ENCODE measurements at regions not wholly inside any gene's neighbourhood (a gene's known extent, or its start where the extent isn't known, plus 50 kb on each side); places are given as distances from the start of the nearest gene placed in this dataset.

DNA sequence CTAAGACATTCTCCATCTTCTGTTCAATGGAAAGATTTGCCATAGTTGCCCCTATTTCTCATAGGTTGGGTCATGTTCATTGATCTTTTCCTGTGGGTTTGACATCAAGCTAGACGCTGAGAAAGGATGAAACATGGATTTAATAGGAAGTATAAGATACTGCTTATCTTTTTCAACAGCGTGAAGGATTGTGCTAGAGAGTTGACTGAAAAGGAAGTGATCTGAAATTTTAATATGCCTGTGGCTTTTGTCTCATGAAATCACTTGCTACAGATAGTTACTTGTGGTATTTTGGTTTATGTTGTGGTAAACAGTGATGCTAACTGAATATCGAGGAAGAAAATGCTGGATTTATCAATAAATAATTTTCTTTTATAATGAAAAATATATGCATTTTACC is 442.9 kb downstream of the EDEM1 start:
- H3K4me1 ChIP-seq (ENCODE audit: control insufficient read depth in 1 of 2, insufficient read depth in 2 of 2, low read length in 2 of 2) = no peaks in the 10 kb centered on the region
- H3K27ac ChIP-seq (ENCODE audit: low read length) = no peak overlapping the region
- no peaks in the 10 kb centered on the region for H3K27me3 ChIP-seq (ENCODE audit: low read depth, low read length)
- H3K36me3 ChIP-seq (ENCODE audit: control insufficient read depth in 1 of 2, insufficient read depth in 2 of 2, low read length in 2 of 2) = no peaks in the 10 kb centered on the region
- no peaks in the 10 kb centered on the region for H3K9me3 ChIP-seq (ENCODE audit: control insufficient read depth in 1 of 2, low read length in 2 of 2)
- H3K4me3 ChIP-seq (ENCODE audit: low read depth in 1 of 2, low read length in 2 of 2) = no peak overlapping the region

DNA sequence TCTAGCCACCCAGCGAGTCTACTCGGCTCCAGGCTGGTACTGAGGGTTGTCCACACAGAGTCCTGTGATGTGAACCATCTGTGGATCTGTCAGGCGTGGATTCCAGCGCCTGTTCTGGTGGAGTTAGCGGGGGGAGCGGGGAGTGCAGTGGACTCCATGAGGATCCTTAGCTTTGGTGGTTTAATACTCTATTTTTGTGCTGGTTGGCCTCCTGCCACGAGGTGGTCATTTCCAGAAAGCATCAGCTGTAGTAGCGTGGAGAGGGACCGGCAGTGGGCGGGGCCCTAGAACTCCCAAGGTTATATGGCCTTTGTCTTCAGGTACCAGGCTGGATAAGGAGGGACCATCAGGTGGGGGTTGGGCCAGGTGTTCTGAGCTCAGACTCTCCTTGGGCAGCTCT is 446.5 kb downstream of the EDEM1 start:
- H3K4me1 ChIP-seq (ENCODE audit: control insufficient read depth in 1 of 2, insufficient read depth in 2 of 2, low read length in 2 of 2) = no peaks in the 10 kb centered on the region
- no peaks in the 10 kb centered on the region for H3K27me3 ChIP-seq (ENCODE audit: low read depth, low read length)
- H3K27ac ChIP-seq (ENCODE audit: low read length) = no peak overlapping the region
- no peak overlapping the region for H3K4me3 ChIP-seq (ENCODE audit: low read depth in 1 of 2, low read length in 2 of 2)
- peaks cover 0 to 11% of the 10 kb centered on the region in 2 donors for H3K9me3 ChIP-seq (ENCODE audit: control insufficient read depth in 1 of 2, low read length in 2 of 2)
- H3K36me3 ChIP-seq (ENCODE audit: control insufficient read depth in 1 of 2, insufficient read depth in 2 of 2, low read length in 2 of 2) = no peaks in the 10 kb centered on the region

GRCh38 chr3:5634411-5634810 is 446.9 kb downstream of the EDEM1 start:
- Histone ChIP-seq H3K27me3 (ENCODE audit: low read depth, low read length) (no peaks in the 10 kb centered on the region), H3K36me3 (ENCODE audit: control insufficient read depth in 1 of 2, insufficient read depth in 2 of 2, low read length in 2 of 2) (no peaks in the 10 kb centered on the region), H3K4me3 (ENCODE audit: low read depth in 1 of 2, low read length in 2 of 2) (no peak overlapping the region), H3K9me3 (ENCODE audit: control insufficient read depth in 1 of 2, low read length in 2 of 2) (peaks cover 0 to 11% of the 10 kb centered on the region in 2 donors), H3K27ac (ENCODE audit: low read length) (no peak overlapping the region), H3K4me1 (ENCODE audit: control insufficient read depth in 1 of 2, insufficient read depth in 2 of 2, low read length in 2 of 2) (no peaks in the 10 kb centered on the region)

DNA sequence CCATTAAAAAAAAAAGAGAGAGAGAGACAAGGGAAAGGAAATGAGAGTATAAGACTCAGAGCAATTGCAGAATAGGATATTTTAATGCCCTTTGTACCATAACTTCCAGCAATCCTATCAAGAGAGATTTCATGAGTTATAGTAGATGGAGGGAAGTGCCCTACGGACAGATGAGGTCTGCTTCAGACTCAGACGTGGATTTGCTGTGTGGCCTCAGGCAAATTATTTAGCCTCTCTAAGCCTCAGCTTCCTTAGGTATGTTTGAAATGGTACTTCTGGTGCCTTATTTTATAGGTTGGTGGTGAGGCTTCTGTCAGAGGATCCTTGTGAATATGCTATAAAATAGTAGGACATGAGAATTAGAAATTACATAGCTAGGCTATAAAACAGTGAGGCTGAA is 448.2 kb downstream of the EDEM1 start:
- H3K27me3 ChIP-seq (ENCODE audit: low read depth, low read length) = no peaks in the 10 kb centered on the region
- no peaks in the 10 kb centered on the region for H3K36me3 ChIP-seq (ENCODE audit: control insufficient read depth in 1 of 2, insufficient read depth in 2 of 2, low read length in 2 of 2)
- no peaks in the 10 kb centered on the region for H3K4me1 ChIP-seq (ENCODE audit: control insufficient read depth in 1 of 2, insufficient read depth in 2 of 2, low read length in 2 of 2)

DNA sequence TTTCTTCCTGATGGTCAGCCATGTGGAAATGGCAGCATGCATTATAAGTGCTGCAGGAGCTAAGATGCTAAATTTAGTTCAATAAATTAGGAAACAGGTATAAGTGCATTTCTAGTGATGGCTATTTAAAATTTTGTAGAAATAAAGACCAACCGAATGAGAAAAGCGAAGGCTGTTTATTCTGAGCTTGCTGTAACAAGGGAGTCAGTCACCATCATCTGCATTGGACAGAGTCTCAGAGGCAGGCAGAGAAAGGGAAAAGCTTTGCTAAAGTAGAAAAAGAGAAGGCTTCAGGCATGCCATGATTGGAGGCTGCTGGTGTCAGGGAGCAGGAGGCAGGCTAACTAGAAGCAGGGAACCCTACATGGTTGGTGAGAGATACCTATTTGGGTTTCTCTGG is 451.0 kb downstream of the EDEM1 start:
- Histone ChIP-seq H3K36me3 (ENCODE audit: control insufficient read depth in 1 of 2, insufficient read depth in 2 of 2, low read length in 2 of 2) (no peaks in the 10 kb centered on the region), H3K27ac (ENCODE audit: low read length) (no peak overlapping the region), H3K4me1 (ENCODE audit: control insufficient read depth in 1 of 2, insufficient read depth in 2 of 2, low read length in 2 of 2) (no peaks in the 10 kb centered on the region), H3K27me3 (ENCODE audit: low read depth, low read length) (no peaks in the 10 kb centered on the region), H3K9me3 (ENCODE audit: control insufficient read depth in 1 of 2, low read length in 2 of 2) (peaks cover 0 to 11% of the 10 kb centered on the region in 2 donors), H3K4me3 (ENCODE audit: low read depth in 1 of 2, low read length in 2 of 2) (no peak overlapping the region)

More for the DNA sequence above, 448.2 kb downstream of the EDEM1 start:
- H3K9me3 ChIP-seq (ENCODE audit: control insufficient read depth in 1 of 2, low read length in 2 of 2) = peaks cover 0 to 11% of the 10 kb centered on the region in 2 donors
- no peak overlapping the region for H3K4me3 ChIP-seq (ENCODE audit: low read depth in 1 of 2, low read length in 2 of 2)
- no peak overlapping the region for H3K27ac ChIP-seq (ENCODE audit: low read length)

- no peaks in the 10 kb centered on the region for H3K9me3 ChIP-seq (ENCODE audit: control insufficient read depth in 1 of 2, low read length in 2 of 2)
- H3K36me3 ChIP-seq (ENCODE audit: control insufficient read depth in 1 of 2, insufficient read depth in 2 of 2, low read length in 2 of 2) = no peaks in the 10 kb centered on the region
- H3K4me3 ChIP-seq (ENCODE audit: low read depth in 1 of 2, low read length in 2 of 2) = no peak overlapping the region
- H3K27me3 ChIP-seq (ENCODE audit: low read depth, low read length) = no peaks in the 10 kb centered on the region
- no peaks in the 10 kb centered on the region for H3K4me1 ChIP-seq (ENCODE audit: control insufficient read depth in 1 of 2, insufficient read depth in 2 of 2, low read length in 2 of 2)
- no peak overlapping the region for H3K27ac ChIP-seq (ENCODE audit: low read length)
These were observed 457.5 kb downstream of the EDEM1 start for GRCh38 chr3:5644773-5645670.

DNA sequence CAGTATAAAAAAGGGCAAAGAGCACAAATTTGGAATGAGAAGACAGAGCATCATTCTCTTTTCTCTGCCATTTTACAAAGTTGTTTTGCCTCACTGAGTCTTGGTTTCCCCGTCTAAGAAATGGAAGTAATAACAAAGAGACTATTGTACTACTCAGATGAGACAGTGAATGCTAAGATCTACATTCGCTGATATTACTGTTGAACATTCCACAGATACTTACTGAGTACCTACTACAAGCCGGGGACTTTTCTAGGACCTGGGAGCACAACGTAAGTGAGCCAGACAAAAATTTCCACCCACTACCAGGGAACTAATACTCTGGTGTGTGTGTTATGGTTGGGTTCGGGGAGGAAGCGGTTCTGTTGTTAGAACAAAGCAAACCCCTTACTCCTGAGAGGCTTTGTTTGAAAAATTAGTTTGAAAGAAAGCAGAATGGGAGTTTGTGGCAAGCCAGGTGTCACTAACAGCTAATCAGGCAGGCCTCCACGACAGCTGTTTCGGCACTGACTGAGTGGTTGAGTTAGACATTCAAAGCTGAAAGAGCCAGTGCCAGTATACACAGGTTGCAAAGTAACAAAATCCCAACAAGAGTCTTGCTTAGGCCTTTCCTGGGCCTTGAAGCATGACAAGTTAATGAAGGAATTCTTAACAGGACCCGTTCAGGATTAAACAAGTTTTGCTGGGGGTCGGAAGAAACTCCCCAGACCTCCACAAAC is 458.3 kb downstream of the EDEM1 start:
- Histone ChIP-seq H3K4me1 (ENCODE audit: control insufficient read depth in 1 of 2, insufficient read depth in 2 of 2, low read length in 2 of 2) (no peaks in the 10 kb centered on the region), H3K4me3 (ENCODE audit: low read depth in 1 of 2, low read length in 2 of 2) (no peak overlapping the region), H3K9me3 (ENCODE audit: control insufficient read depth in 1 of 2, low read length in 2 of 2) (no peaks in the 10 kb centered on the region), H3K27me3 (ENCODE audit: low read depth, low read length) (no peaks in the 10 kb centered on the region), H3K27ac (ENCODE audit: low read length) (no peak overlapping the region), H3K36me3 (ENCODE audit: control insufficient read depth in 1 of 2, insufficient read depth in 2 of 2, low read length in 2 of 2) (no peaks in the 10 kb centered on the region)

DNA sequence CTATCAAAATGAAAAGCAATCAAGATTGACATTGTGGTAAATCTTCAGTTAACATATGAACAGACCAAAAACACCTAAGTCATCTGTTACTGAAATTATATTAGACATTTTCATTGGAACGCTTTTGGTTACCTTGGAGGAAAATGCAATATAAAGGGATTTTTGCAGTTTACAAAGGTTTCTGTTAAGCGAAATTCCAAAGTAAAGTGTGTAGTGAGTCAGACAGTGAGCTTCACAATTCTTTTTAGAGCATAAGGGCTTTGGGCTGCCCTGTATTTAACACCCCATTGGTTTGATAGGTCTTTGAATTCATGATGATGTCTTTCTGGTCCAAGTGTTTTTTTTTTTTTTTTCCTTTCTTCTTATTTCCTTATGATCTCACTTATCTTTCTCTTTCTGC is 462.8 kb downstream of the EDEM1 start:
- no peaks in the 10 kb centered on the region for H3K27me3 ChIP-seq (ENCODE audit: low read depth, low read length)
- no peak overlapping the region for H3K4me3 ChIP-seq (ENCODE audit: low read depth in 1 of 2, low read length in 2 of 2)
- H3K4me1 ChIP-seq (ENCODE audit: control insufficient read depth in 1 of 2, insufficient read depth in 2 of 2, low read length in 2 of 2) = no peaks in the 10 kb centered on the region
- H3K36me3 ChIP-seq (ENCODE audit: control insufficient read depth in 1 of 2, insufficient read depth in 2 of 2, low read length in 2 of 2) = no peaks in the 10 kb centered on the region
- no peaks in the 10 kb centered on the region for H3K9me3 ChIP-seq (ENCODE audit: control insufficient read depth in 1 of 2, low read length in 2 of 2)
- no peak overlapping the region for H3K27ac ChIP-seq (ENCODE audit: low read length)

- H3K27ac ChIP-seq (ENCODE audit: low read length) = no peak overlapping the region
- no peaks in the 10 kb centered on the region for H3K36me3 ChIP-seq (ENCODE audit: control insufficient read depth in 1 of 2, insufficient read depth in 2 of 2, low read length in 2 of 2)
- H3K27me3 ChIP-seq (ENCODE audit: low read depth, low read length) = no peaks in the 10 kb centered on the region
- H3K4me1 ChIP-seq (ENCODE audit: control insufficient read depth in 1 of 2, insufficient read depth in 2 of 2, low read length in 2 of 2) = no peaks in the 10 kb centered on the region
- H3K4me3 ChIP-seq (ENCODE audit: low read depth in 1 of 2, low read length in 2 of 2) = no peak overlapping the region
- H3K9me3 ChIP-seq (ENCODE audit: control insufficient read depth in 1 of 2, low read length in 2 of 2) = no peaks in the 10 kb centered on the region
These were observed 463.8 kb downstream of the EDEM1 start for GRCh38 chr3:5651351-5651750.

DNA sequence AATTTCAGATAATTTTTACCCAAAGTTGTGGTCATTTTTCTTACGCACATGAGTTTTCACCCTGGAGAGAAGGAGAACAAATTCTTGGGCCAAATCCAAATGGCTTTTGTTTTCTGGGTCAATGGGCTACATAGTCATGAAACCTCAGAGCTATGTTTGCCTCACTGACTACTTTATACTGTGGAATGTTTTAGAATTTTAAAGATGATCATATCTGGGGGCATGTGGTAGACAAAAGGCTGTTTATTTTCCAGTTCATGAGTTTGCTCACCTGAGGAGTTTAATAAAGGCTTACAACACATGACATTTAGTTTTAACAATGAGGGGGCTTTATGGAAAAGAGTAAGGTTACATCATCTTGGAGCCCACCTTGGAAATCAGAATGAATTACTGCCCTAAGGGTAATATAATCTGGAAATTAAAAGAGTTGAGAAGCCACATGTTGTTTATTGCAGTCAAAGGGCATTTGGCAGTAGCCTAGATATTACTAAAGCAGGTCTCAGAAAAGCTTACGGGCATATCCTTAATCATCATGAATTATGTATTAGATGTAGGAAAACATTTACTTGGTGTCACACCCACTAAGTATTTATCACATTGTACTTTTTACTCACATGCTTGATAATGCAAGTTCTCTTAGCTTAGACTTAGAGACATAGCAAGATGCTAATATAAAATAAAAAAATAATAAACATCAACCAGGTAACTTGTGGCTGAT is 466.1 kb downstream of the EDEM1 start:
- Histone ChIP-seq H3K27ac (ENCODE audit: low read length) (no peak overlapping the region), H3K36me3 (ENCODE audit: control insufficient read depth in 1 of 2, insufficient read depth in 2 of 2, low read length in 2 of 2) (no peaks in the 10 kb centered on the region), H3K9me3 (ENCODE audit: control insufficient read depth in 1 of 2, low read length in 2 of 2) (peaks cover 0 to 4% of the 10 kb centered on the region in 2 donors), H3K4me1 (ENCODE audit: control insufficient read depth in 1 of 2, insufficient read depth in 2 of 2, low read length in 2 of 2) (no peaks in the 10 kb centered on the region), H3K27me3 (ENCODE audit: low read depth, low read length) (no peaks in the 10 kb centered on the region), H3K4me3 (ENCODE audit: low read depth in 1 of 2, low read length in 2 of 2) (no peak overlapping the region)

DNA sequence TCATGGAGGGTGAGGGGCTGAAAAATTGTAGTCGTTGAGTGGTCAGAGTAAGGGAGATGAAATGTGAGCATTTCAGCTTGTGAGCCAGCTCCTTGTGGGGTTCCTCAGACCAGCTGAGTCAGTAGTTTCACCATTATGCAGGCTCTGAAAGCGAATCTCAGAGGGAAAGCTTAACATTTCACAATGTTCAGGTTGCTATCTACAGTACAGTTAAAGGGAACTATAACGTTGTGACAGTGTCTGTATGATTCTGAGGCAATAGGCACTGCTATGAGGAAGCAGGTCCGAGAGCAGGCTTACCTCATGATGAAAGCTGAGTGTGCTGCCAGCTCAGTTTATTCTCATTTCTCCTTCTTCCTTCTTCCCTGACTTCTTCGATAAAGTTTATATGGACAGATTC is 469.6 kb downstream of the EDEM1 start:
- Histone ChIP-seq H3K27me3 (ENCODE audit: low read depth, low read length) (no peaks in the 10 kb centered on the region), H3K9me3 (ENCODE audit: control insufficient read depth in 1 of 2, low read length in 2 of 2) (peaks cover 0 to 11% of the 10 kb centered on the region in 2 donors), H3K4me3 (ENCODE audit: low read depth in 1 of 2, low read length in 2 of 2) (no peak overlapping the region), H3K4me1 (ENCODE audit: control insufficient read depth in 1 of 2, insufficient read depth in 2 of 2, low read length in 2 of 2) (no peaks in the 10 kb centered on the region), H3K36me3 (ENCODE audit: control insufficient read depth in 1 of 2, insufficient read depth in 2 of 2, low read length in 2 of 2) (no peaks in the 10 kb centered on the region), H3K27ac (ENCODE audit: low read length) (no peak overlapping the region)
